ENCODE measurements at regions not wholly inside any gene's neighbourhood (a gene's known extent, or its start where the extent isn't known, plus 50 kb on each side); places are given as distances from the start of the nearest gene placed in this dataset.

DNA sequence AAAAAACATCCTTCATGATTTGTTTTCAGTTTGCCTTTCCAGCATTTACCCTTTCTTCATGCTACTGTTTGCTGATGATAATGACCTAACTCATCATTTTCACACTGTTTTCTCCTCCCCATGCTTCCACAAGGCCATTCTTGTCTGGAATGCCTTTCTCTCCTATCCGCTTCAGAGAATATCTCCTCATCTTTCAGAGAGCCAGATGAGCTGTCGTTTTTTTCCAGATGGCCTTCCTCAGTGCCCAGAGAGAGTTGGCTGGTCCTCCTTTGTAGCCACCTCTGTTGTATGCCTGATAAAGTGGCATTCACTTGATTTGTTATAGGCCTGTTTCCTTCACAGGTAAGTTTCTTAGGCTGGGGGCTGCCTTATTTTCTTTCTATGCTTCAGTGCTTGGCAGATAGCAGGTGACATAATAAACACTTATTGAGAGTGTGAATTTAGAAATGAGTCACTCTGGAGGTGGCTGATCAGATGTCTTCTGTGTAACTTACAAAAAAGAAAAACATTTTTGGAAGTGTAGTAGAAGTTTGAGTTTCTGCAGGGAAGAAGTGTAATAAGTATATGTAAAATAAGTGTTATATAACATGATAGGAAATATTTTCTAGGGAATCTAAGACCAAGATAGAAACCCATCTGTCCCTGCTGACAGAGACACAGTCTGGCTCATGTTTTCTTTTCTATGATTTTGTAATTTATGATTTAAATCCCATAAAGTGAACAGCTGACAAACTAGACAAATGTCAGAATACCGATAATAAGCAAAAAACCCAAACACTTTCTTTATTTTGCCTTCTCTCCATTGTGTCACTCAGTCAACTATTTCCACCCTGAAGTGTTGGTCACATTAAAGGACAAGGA, 174.5 kb downstream of the DACT1 start:
- TF ChIP-seq POLR2A (IDR thresholded peaks at IDR 0.05): no peak
- TF ChIP-seq, protein P1, sequence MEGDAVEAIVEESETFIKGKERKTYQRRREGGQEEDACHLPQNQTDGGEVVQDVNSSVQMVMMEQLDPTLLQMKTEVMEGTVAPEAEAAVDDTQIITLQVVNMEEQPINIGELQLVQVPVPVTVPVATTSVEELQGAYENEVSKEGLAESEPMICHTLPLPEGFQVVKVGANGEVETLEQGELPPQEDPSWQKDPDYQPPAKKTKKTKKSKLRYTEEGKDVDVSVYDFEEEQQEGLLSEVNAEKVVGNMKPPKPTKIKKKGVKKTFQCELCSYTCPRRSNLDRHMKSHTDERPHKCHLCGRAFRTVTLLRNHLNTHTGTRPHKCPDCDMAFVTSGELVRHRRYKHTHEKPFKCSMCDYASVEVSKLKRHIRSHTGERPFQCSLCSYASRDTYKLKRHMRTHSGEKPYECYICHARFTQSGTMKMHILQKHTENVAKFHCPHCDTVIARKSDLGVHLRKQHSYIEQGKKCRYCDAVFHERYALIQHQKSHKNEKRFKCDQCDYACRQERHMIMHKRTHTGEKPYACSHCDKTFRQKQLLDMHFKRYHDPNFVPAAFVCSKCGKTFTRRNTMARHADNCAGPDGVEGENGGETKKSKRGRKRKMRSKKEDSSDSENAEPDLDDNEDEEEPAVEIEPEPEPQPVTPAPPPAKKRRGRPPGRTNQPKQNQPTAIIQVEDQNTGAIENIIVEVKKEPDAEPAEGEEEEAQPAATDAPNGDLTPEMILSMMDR (IDR thresholded peaks at IDR 0.05 in 4 of 5, conservative IDR thresholded peaks at IDR 0.05 in 1 of 5): no peak
- DNase-seq: no peak
- Histone ChIP-seq H3K27me3 (no peaks in the 10 kb centered on the region), H3K4me3 (no peak overlapping the region), H3K36me3 (no peaks in the 10 kb centered on the region), H3K27ac (peak overlapping the region in 3 of 4 donors; percentile 10 to 29 (median 20)), H3K9me3 (no peaks in the 10 kb centered on the region), H3K4me1 (peaks cover 5 to 15% of the 10 kb centered on the region in 2 donors)
- intact Hi-C loops (cut with DNase I; ENCODE audit: low total_unique reads): no loop called here
- in situ Hi-C loops (cut with MboI; ENCODE audit: low sequenced_read_pairs in 4 of 4): no loop called here
- ATAC-seq: peak in 1 of 2 donors; percentile 86

- no peak for DNase-seq
- TF ChIP-seq, protein P1 (IDR thresholded peaks at IDR 0.05 in 4 of 5, conservative IDR thresholded peaks at IDR 0.05 in 1 of 5): no peak
- no peak for TF ChIP-seq POLR2A (IDR thresholded peaks at IDR 0.05)
- in situ Hi-C loops (cut with MboI; ENCODE audit: low sequenced_read_pairs in 4 of 4): no loop called here
- Histone ChIP-seq H3K9me3 (no peaks in the 10 kb centered on the region), H3K36me3 (no peaks in the 10 kb centered on the region), H3K27me3 (no peaks in the 10 kb centered on the region), H3K4me1 (peaks cover 5 to 12% of the 10 kb centered on the region in 2 donors), H3K4me3 (no peak overlapping the region), H3K27ac (no peak overlapping the region)
- intact Hi-C loops (cut with DNase I; ENCODE audit: low total_unique reads): no loop called here
- ATAC-seq: no peak
Measured at GRCh38 chr14:58813745-58814144, 176.0 kb downstream of the DACT1 start.

DNA sequence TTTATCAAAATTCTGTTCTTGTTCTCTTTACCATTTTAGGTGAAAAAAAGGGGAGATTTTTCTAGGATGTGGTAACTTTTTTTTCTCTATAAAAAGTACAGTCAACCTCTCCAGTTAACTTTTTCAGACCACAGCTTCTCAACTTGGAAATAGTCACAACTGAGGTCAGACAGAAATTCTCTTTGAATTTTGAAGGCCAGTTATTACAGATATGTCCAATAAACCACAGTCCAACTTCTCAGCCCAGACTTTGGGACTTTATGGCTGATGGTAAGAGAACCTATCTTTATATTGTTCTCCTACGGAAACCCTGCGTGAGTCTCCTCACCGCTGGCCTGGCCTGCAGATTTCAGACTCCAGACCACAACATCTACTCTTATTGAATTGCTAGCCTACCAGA, 176.7 kb downstream of the DACT1 start:
- Histone ChIP-seq H3K9me3 (no peaks in the 10 kb centered on the region), H3K36me3 (no peaks in the 10 kb centered on the region), H3K27ac (no peak overlapping the region), H3K4me1 (peaks cover 5 to 11% of the 10 kb centered on the region in 2 donors), H3K27me3 (no peaks in the 10 kb centered on the region), H3K4me3 (no peak overlapping the region)
- in situ Hi-C loops (cut with MboI; ENCODE audit: low sequenced_read_pairs in 4 of 4): no loop called here
- ATAC-seq: no peak
- intact Hi-C loops (cut with DNase I; ENCODE audit: low total_unique reads): no loop called here
- TF ChIP-seq POLR2A (IDR thresholded peaks at IDR 0.05): no peak
- TF ChIP-seq, protein P1 (IDR thresholded peaks at IDR 0.05 in 4 of 5, conservative IDR thresholded peaks at IDR 0.05 in 1 of 5): no peak
- no peak for DNase-seq

DNA sequence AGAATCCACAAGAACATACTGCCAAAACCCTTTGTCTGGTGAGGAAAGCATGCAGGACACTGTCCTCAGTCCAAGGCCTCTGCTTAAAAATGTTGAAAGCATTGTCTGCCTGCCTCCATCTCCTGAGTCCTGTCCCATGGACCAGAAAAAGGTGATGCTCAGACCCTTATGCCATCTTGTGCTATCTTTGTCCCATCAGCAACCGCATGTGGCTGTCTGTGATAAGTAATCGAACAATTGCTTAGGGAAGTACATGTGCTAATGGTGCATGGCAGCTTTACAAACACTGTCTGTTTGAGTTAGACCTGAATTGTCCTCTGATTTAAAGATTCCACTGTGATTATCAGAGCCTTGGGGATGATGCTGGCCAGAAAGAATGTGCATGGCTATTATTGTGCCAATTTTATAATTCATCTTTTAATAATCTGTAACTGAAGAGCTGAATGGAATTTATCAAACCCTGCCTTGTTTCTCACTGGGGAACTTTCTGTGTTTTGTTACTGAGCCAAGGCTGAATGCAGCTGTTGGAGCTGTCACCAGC, 177.5 kb downstream of the DACT1 start:
- Histone ChIP-seq H3K36me3 (no peaks in the 10 kb centered on the region), H3K27ac (no peak overlapping the region), H3K9me3 (no peaks in the 10 kb centered on the region), H3K27me3 (no peaks in the 10 kb centered on the region), H3K4me1 (peaks cover 5 to 11% of the 10 kb centered on the region in 2 donors), H3K4me3 (no peak overlapping the region)
- TF ChIP-seq, protein P1 (IDR thresholded peaks at IDR 0.05 in 4 of 5, conservative IDR thresholded peaks at IDR 0.05 in 1 of 5): no peak
- no peak for TF ChIP-seq POLR2A (IDR thresholded peaks at IDR 0.05)
- no peak for DNase-seq
- in situ Hi-C loops (cut with MboI; ENCODE audit: low sequenced_read_pairs in 4 of 4): no loop called here
- ATAC-seq: no peak
- intact Hi-C loops (cut with DNase I; ENCODE audit: low total_unique reads): no loop called here

Data from gastrocnemius medialis (tissue), 4 donors.